ENCODE measurements at regions not wholly inside any gene's neighbourhood (a gene's known extent, or its start where the extent isn't known, plus 50 kb on each side); places are given as distances from the start of the nearest gene placed in this dataset.

DNA sequence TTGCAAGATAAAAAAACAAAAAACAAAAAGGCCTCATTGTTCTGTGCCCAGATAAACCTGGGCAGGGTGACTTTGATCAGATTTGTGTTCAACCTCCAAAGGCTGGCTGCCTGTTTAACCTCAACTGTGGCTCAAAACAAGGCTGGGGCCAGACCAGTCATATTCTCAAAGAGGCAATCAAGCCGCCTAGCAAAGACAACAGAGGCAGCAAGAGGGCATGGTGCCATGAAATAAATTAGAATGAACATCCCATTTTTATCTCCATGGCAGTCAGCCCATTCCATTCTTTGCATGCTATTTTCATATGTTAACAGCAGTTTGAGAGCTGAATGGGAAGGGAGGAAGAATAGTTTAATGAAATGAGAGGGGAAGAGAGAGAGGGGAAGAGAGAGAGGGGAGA is 1150.3 kb downstream of the TYW1 start:
- no peaks in the 10 kb centered on the region for H3K9me3 ChIP-seq (ENCODE audit: low read depth, low read length, poor library complexity, severe bottlenecking)
- POLR2A ChIA-PET (ENCODE audit: low non-redundant PET), result no interaction called here
- no peak for TF ChIP-seq EZH2 (IDR thresholded peaks at IDR 0.05; ENCODE audit: borderline replicate concordance, low read depth, low read length, poor library complexity, severe bottlenecking)
- TF ChIP-seq, protein P1, sequence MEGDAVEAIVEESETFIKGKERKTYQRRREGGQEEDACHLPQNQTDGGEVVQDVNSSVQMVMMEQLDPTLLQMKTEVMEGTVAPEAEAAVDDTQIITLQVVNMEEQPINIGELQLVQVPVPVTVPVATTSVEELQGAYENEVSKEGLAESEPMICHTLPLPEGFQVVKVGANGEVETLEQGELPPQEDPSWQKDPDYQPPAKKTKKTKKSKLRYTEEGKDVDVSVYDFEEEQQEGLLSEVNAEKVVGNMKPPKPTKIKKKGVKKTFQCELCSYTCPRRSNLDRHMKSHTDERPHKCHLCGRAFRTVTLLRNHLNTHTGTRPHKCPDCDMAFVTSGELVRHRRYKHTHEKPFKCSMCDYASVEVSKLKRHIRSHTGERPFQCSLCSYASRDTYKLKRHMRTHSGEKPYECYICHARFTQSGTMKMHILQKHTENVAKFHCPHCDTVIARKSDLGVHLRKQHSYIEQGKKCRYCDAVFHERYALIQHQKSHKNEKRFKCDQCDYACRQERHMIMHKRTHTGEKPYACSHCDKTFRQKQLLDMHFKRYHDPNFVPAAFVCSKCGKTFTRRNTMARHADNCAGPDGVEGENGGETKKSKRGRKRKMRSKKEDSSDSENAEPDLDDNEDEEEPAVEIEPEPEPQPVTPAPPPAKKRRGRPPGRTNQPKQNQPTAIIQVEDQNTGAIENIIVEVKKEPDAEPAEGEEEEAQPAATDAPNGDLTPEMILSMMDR (conservative IDR thresholded peaks at IDR 0.05; ENCODE audit: low read depth, low read length), result no peak

DNA sequence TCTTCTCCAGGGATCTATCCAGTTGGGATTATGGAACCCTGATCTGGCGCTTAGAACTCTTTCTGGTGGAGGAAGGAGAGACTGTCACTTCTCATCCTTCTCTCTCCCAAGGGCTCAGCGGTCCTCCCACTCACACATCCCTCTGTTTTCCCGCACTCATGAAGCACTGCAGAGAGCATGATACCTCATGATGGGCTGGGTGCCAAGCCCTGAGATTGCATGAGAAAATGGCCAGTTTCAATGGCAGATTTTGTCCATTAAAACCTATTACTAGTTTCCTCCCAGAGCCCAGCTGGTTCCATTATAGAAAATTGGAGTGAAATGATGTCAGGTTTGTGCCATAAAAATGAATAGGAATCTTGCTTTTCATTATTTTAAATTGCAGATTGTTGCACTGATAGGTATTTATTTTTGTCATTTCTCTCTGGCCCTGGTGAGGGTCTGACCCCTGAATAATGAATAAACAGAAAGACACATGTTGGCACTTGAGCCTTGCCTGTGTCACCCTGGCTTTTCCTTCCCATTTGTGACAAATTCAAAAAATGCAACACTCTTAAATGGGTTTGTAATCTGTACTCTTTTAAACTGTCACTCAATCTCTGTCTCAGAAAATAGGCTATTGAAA is 1151.1 kb downstream of the TYW1 start:
- Histone ChIP-seq H3K36me3 (ENCODE audit: insufficient read depth, low read length, poor library complexity, severe bottlenecking) (no peaks in the 10 kb centered on the region), H3K27ac (ENCODE audit: low read depth, low read length, poor library complexity, severe bottlenecking) (no peak overlapping the region), H3K4me1 (ENCODE audit: insufficient read depth, low read length, poor library complexity, severe bottlenecking) (no peaks in the 10 kb centered on the region), H3K4me3 (ENCODE audit: low read depth, low read length, poor library complexity, severe bottlenecking) (no peak overlapping the region), H3K9me3 (ENCODE audit: low read depth, low read length, poor library complexity, severe bottlenecking) (no peaks in the 10 kb centered on the region), H3K27me3 (replicated peaks; ENCODE audit: insufficient read depth, low read depth, low read length, poor library complexity) (no peaks in the 10 kb centered on the region)
- ChIA-PET CTCF (interaction anchor here (0.6 kb wide), 1 partner anchor 51 kb away, joined by 5 read pairs; no protein-coding TSS in a partner anchor), POLR2A (ENCODE audit: low non-redundant PET) (no interaction called here)
- TF ChIP-seq EZH2 (IDR thresholded peaks at IDR 0.05; ENCODE audit: borderline replicate concordance, low read depth, low read length, poor library complexity, severe bottlenecking), result no peak
- TF ChIP-seq, protein P1 (conservative IDR thresholded peaks at IDR 0.05; ENCODE audit: low read depth, low read length), result no peak
- BruUV-seq (replicated peaks), result no TSS peak
- intact Hi-C loops (cut with micrococcal nuclease; ENCODE audit: unreplicated experiment), result no loop called here
- peak; percentile 41 for DNase-seq (ENCODE audit: low spot score)

More for the DNA sequence above, 1150.3 kb downstream of the TYW1 start:
- Histone ChIP-seq H3K4me1 (ENCODE audit: insufficient read depth, low read length, poor library complexity, severe bottlenecking) (no peaks in the 10 kb centered on the region), H3K27ac (ENCODE audit: low read depth, low read length, poor library complexity, severe bottlenecking) (no peak overlapping the region), H3K36me3 (ENCODE audit: insufficient read depth, low read length, poor library complexity, severe bottlenecking) (no peaks in the 10 kb centered on the region), H3K27me3 (replicated peaks; ENCODE audit: insufficient read depth, low read depth, low read length, poor library complexity) (no peaks in the 10 kb centered on the region), H3K4me3 (ENCODE audit: low read depth, low read length, poor library complexity, severe bottlenecking) (no peak overlapping the region)
- CTCF ChIA-PET, result no interaction called here
- DNase-seq (ENCODE audit: low spot score), result no peak
- no TSS peak for BruUV-seq (replicated peaks)
- intact Hi-C loops (cut with micrococcal nuclease; ENCODE audit: unreplicated experiment), result no loop called here

DNA sequence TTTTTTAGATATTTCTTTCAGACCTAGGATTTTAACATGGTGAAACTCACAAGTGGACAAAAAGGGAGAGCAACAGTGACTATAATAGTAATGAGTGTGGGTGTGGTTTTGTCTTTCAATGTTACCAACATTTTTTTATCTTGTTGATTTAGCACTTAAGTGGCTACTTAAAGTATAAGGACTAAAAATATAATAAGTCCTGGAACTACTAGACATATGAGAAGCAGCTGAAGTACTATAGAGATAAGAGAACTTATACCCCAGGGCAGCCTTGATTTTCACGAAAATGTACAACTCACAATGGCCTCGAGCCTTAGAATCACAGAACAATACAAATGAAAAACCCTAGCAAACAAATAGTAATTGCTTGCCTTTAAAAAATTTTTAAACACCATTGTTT is 1151.8 kb downstream of the TYW1 start:
- DNase-seq (ENCODE audit: low spot score), result no peak
- BruUV-seq (replicated peaks), result no TSS peak
- H3K36me3 ChIP-seq (ENCODE audit: insufficient read depth, low read length, poor library complexity, severe bottlenecking), result no peaks in the 10 kb centered on the region
- POLR2A ChIA-PET (ENCODE audit: low non-redundant PET), result no interaction called here
- no peaks in the 10 kb centered on the region for H3K27me3 ChIP-seq (replicated peaks; ENCODE audit: insufficient read depth, low read depth, low read length, poor library complexity)
- no peak overlapping the region for H3K4me3 ChIP-seq (ENCODE audit: low read depth, low read length, poor library complexity, severe bottlenecking)
- CTCF ChIA-PET, result no interaction called here
- no peak overlapping the region for H3K27ac ChIP-seq (ENCODE audit: low read depth, low read length, poor library complexity, severe bottlenecking)
- no peaks in the 10 kb centered on the region for H3K9me3 ChIP-seq (ENCODE audit: low read depth, low read length, poor library complexity, severe bottlenecking)
- no peaks in the 10 kb centered on the region for H3K4me1 ChIP-seq (ENCODE audit: insufficient read depth, low read length, poor library complexity, severe bottlenecking)
- TF ChIP-seq EZH2 (IDR thresholded peaks at IDR 0.05; ENCODE audit: borderline replicate concordance, low read depth, low read length, poor library complexity, severe bottlenecking), result no peak
- TF ChIP-seq, protein P1 (conservative IDR thresholded peaks at IDR 0.05; ENCODE audit: low read depth, low read length), result no peak
- intact Hi-C loops (cut with micrococcal nuclease; ENCODE audit: unreplicated experiment), result no loop called here

Measured in A673 (cell line).